ENCODE measurements at regions not wholly inside any gene's neighbourhood (a gene's known extent, or its start where the extent isn't known, plus 50 kb on each side); places are given as distances from the start of the nearest gene placed in this dataset.

GRCh38 chr9:1353291-1353690, 303.1 kb downstream of the DMRT2 start:
- Histone ChIP-seq H3K4me3 (ENCODE audit: control insufficient read depth in 1 of 2, extremely low read depth in 1 of 2, low read length in 1 of 2) (no peak overlapping the region), H3K27me3 (replicated peaks in 1 of 2; ENCODE audit: control insufficient read depth in 2 of 2, extremely low read depth in 1 of 2, insufficient read depth in 2 of 2, low read length in 1 of 2) (no peaks in the 10 kb centered on the region), H3K9me3 (no peaks in the 10 kb centered on the region), H3K4me1 (ENCODE audit: control insufficient read depth in 1 of 2, extremely low read depth in 1 of 2, insufficient read depth in 2 of 2, low read length in 2 of 2) (no peaks in the 10 kb centered on the region), H3K27ac (ENCODE audit: low read length) (no peak overlapping the region), H3K36me3 (ENCODE audit: control insufficient read depth in 2 of 2, extremely low read depth in 1 of 2, insufficient read depth in 1 of 2, low read length in 1 of 2) (no peaks in the 10 kb centered on the region)
- Mint-ChIP-seq H3K27me3 (peaks cover 0 to 3% of the 10 kb centered on the region in 2 donors), H3K9me3 (no peaks in the 10 kb centered on the region), H3K4me1 (no peaks in the 10 kb centered on the region), H3K27ac (no peak overlapping the region), H3K4me3 (no peak overlapping the region), H3K36me3 (no peaks in the 10 kb centered on the region)
- ATAC-seq (replicated peaks in 1 of 4): no peak
- 70% methylated on average over 2 of the region's 3 CpGs for WGBS (ENCODE audit: insufficient coverage)
- CTCF ChIA-PET: no interaction called here
- POLR2A ChIA-PET: no interaction called here
- no peak for DNase-seq

GRCh38 chr9:1354086-1354485, 303.9 kb downstream of the DMRT2 start:
- H3K4me1 ChIP-seq (ENCODE audit: control insufficient read depth in 1 of 2, extremely low read depth in 1 of 2, insufficient read depth in 2 of 2, low read length in 2 of 2): no peaks in the 10 kb centered on the region
- no peaks in the 10 kb centered on the region for H3K9me3 ChIP-seq
- no peak for DNase-seq
- WGBS (ENCODE audit: insufficient coverage): 40% methylated on average over 2 of the region's 5 CpGs
- H3K36me3 ChIP-seq (ENCODE audit: control insufficient read depth in 2 of 2, extremely low read depth in 1 of 2, insufficient read depth in 1 of 2, low read length in 1 of 2): no peaks in the 10 kb centered on the region
- no peak overlapping the region for H3K4me3 ChIP-seq (ENCODE audit: control insufficient read depth in 1 of 2, extremely low read depth in 1 of 2, low read length in 1 of 2)
- Mint-ChIP-seq H3K4me3 (no peak overlapping the region), H3K9me3 (no peaks in the 10 kb centered on the region), H3K4me1 (no peaks in the 10 kb centered on the region), H3K27me3 (peaks cover 0 to 3% of the 10 kb centered on the region in 2 donors), H3K36me3 (no peaks in the 10 kb centered on the region), H3K27ac (no peak overlapping the region)
- ChIA-PET CTCF (no interaction called here), POLR2A (no interaction called here)
- H3K27ac ChIP-seq (ENCODE audit: low read length): no peak overlapping the region
- H3K27me3 ChIP-seq (replicated peaks in 1 of 2; ENCODE audit: control insufficient read depth in 2 of 2, extremely low read depth in 1 of 2, insufficient read depth in 2 of 2, low read length in 1 of 2): no peaks in the 10 kb centered on the region
- no peak for ATAC-seq (replicated peaks in 1 of 4)

- Histone ChIP-seq H3K4me1 (ENCODE audit: control insufficient read depth in 1 of 2, extremely low read depth in 1 of 2, insufficient read depth in 2 of 2, low read length in 2 of 2) (no peaks in the 10 kb centered on the region), H3K27me3 (replicated peaks in 1 of 2; ENCODE audit: control insufficient read depth in 2 of 2, extremely low read depth in 1 of 2, insufficient read depth in 2 of 2, low read length in 1 of 2) (no peaks in the 10 kb centered on the region), H3K4me3 (ENCODE audit: control insufficient read depth in 1 of 2, extremely low read depth in 1 of 2, low read length in 1 of 2) (no peak overlapping the region), H3K36me3 (ENCODE audit: control insufficient read depth in 2 of 2, extremely low read depth in 1 of 2, insufficient read depth in 1 of 2, low read length in 1 of 2) (no peaks in the 10 kb centered on the region), H3K27ac (ENCODE audit: low read length) (no peak overlapping the region), H3K9me3 (no peaks in the 10 kb centered on the region)
- peaks cover 0 to 3% of the 10 kb centered on the region in 2 donors for H3K27me3 Mint-ChIP-seq
- DNase-seq (no peak), ATAC-seq (replicated peaks in 1 of 4) (no peak)
- ChIA-PET CTCF (no interaction called here), POLR2A (no interaction called here)
- no peaks in the 10 kb centered on the region for H3K4me1 Mint-ChIP-seq
- H3K27ac Mint-ChIP-seq: no peak overlapping the region
- WGBS (ENCODE audit: insufficient coverage): 80% methylated on average over 1 of the region's 4 CpGs
- H3K9me3 Mint-ChIP-seq: no peaks in the 10 kb centered on the region
- H3K36me3 Mint-ChIP-seq: no peaks in the 10 kb centered on the region
- no peak overlapping the region for H3K4me3 Mint-ChIP-seq
These were observed 304.4 kb downstream of the DMRT2 start for GRCh38 chr9:1354606-1355005.

GRCh38 chr9:1355656-1356055, 305.5 kb downstream of the DMRT2 start:
- Histone ChIP-seq H3K36me3 (ENCODE audit: control insufficient read depth in 2 of 2, extremely low read depth in 1 of 2, insufficient read depth in 1 of 2, low read length in 1 of 2) (no peaks in the 10 kb centered on the region), H3K9me3 (no peaks in the 10 kb centered on the region), H3K27me3 (replicated peaks in 1 of 2; ENCODE audit: control insufficient read depth in 2 of 2, extremely low read depth in 1 of 2, insufficient read depth in 2 of 2, low read length in 1 of 2) (no peaks in the 10 kb centered on the region), H3K4me3 (ENCODE audit: control insufficient read depth in 1 of 2, extremely low read depth in 1 of 2, low read length in 1 of 2) (no peak overlapping the region), H3K27ac (ENCODE audit: low read length) (no peak overlapping the region), H3K4me1 (ENCODE audit: control insufficient read depth in 1 of 2, extremely low read depth in 1 of 2, insufficient read depth in 2 of 2, low read length in 2 of 2) (no peaks in the 10 kb centered on the region)
- Mint-ChIP-seq H3K4me3 (no peak overlapping the region), H3K27me3 (peaks cover 0 to 3% of the 10 kb centered on the region in 2 donors), H3K9me3 (no peaks in the 10 kb centered on the region), H3K27ac (no peak overlapping the region), H3K36me3 (no peaks in the 10 kb centered on the region), H3K4me1 (no peaks in the 10 kb centered on the region)
- CTCF ChIA-PET: interaction anchor here in 1 of 2 donors (0.5 kb wide), 1 partner anchor 248 kb away, joined by 3 read pairs; no protein-coding TSS in a partner anchor
- POLR2A ChIA-PET: no interaction called here
- ATAC-seq (replicated peaks in 1 of 4) (no peak), DNase-seq (no peak)
- no CpG with 5 or more reads among the region's 1 CpG for WGBS (ENCODE audit: insufficient coverage)

- peaks cover 0 to 5% (median 0%) of the 10 kb centered on the region in 3 donors for H3K9me3 Mint-ChIP-seq
- no peak for DNase-seq
- H3K4me1 ChIP-seq (ENCODE audit: control insufficient read depth in 1 of 2, extremely low read depth in 1 of 2, insufficient read depth in 2 of 2, low read length in 2 of 2): no peaks in the 10 kb centered on the region
- no peak overlapping the region for H3K27ac Mint-ChIP-seq
- no peak overlapping the region for H3K4me3 ChIP-seq (ENCODE audit: control insufficient read depth in 1 of 2, extremely low read depth in 1 of 2, low read length in 1 of 2)
- H3K36me3 Mint-ChIP-seq: no peaks in the 10 kb centered on the region
- peaks cover 0 to 14% (median 5%) of the 10 kb centered on the region in 3 donors for H3K4me1 Mint-ChIP-seq
- H3K27me3 ChIP-seq (replicated peaks in 1 of 2; ENCODE audit: control insufficient read depth in 2 of 2, extremely low read depth in 1 of 2, insufficient read depth in 2 of 2, low read length in 1 of 2): no peaks in the 10 kb centered on the region
- ATAC-seq (replicated peaks in 1 of 4): no peak
- CTCF ChIA-PET: no interaction called here
- POLR2A ChIA-PET: no interaction called here
- no peaks in the 10 kb centered on the region for H3K9me3 ChIP-seq
- WGBS (ENCODE audit: insufficient coverage): 84% methylated on average over 3 of the region's 6 CpGs
- no peak overlapping the region for H3K27ac ChIP-seq (ENCODE audit: low read length)
- no peak overlapping the region for H3K4me3 Mint-ChIP-seq
- H3K36me3 ChIP-seq (ENCODE audit: control insufficient read depth in 2 of 2, extremely low read depth in 1 of 2, insufficient read depth in 1 of 2, low read length in 1 of 2): no peaks in the 10 kb centered on the region
- no peaks in the 10 kb centered on the region for H3K27me3 Mint-ChIP-seq
These were observed 312.7 kb downstream of the DMRT2 start for GRCh38 chr9:1362845-1363244.

- H3K4me3 ChIP-seq (ENCODE audit: control insufficient read depth in 1 of 2, extremely low read depth in 1 of 2, low read length in 1 of 2): no peak overlapping the region
- DNase-seq (peak in 3 of 35 experiments; percentile 1 to 8 (median 2)), ATAC-seq (replicated peaks in 1 of 4) (peak; percentile 29 to 70 (median 54))
These were observed 316.1 kb downstream of the DMRT2 start for GRCh38 chr9:1366276-1366675.

GRCh38 chr9:1369297-1369696, 319.1 kb downstream of the DMRT2 start:
- Mint-ChIP-seq H3K36me3 (no peaks in the 10 kb centered on the region), H3K4me3 (no peak overlapping the region), H3K4me1 (peaks cover 0 to 14% (median 5%) of the 10 kb centered on the region in 3 donors), H3K9me3 (peaks cover 0 to 4% (median 0%) of the 10 kb centered on the region in 3 donors), H3K27ac (no peak overlapping the region), H3K27me3 (no peaks in the 10 kb centered on the region)
- H3K9me3 ChIP-seq: no peaks in the 10 kb centered on the region
- no peak for DNase-seq
- H3K4me1 ChIP-seq (ENCODE audit: control insufficient read depth in 1 of 2, extremely low read depth in 1 of 2, insufficient read depth in 2 of 2, low read length in 2 of 2): no peaks in the 10 kb centered on the region
- ChIA-PET CTCF (no interaction called here), POLR2A (no interaction called here)
- H3K27me3 ChIP-seq (replicated peaks in 1 of 2; ENCODE audit: control insufficient read depth in 2 of 2, extremely low read depth in 1 of 2, insufficient read depth in 2 of 2, low read length in 1 of 2): no peaks in the 10 kb centered on the region
- no peak for ATAC-seq (replicated peaks in 1 of 4)
- no peak overlapping the region for H3K4me3 ChIP-seq (ENCODE audit: control insufficient read depth in 1 of 2, extremely low read depth in 1 of 2, low read length in 1 of 2)
- no CpG with 5 or more reads among the region's 1 CpG for WGBS (ENCODE audit: insufficient coverage)
- H3K27ac ChIP-seq (ENCODE audit: low read length): no peak overlapping the region
- no peaks in the 10 kb centered on the region for H3K36me3 ChIP-seq (ENCODE audit: control insufficient read depth in 2 of 2, extremely low read depth in 1 of 2, insufficient read depth in 1 of 2, low read length in 1 of 2)

More at GRCh38 chr9:1366276-1366675, 316.1 kb downstream of the DMRT2 start:
- Histone ChIP-seq H3K27ac (ENCODE audit: low read length) (no peak overlapping the region), H3K27me3 (replicated peaks in 1 of 2; ENCODE audit: control insufficient read depth in 2 of 2, extremely low read depth in 1 of 2, insufficient read depth in 2 of 2, low read length in 1 of 2) (no peaks in the 10 kb centered on the region), H3K9me3 (no peaks in the 10 kb centered on the region), H3K36me3 (ENCODE audit: control insufficient read depth in 2 of 2, extremely low read depth in 1 of 2, insufficient read depth in 1 of 2, low read length in 1 of 2) (no peaks in the 10 kb centered on the region), H3K4me1 (ENCODE audit: control insufficient read depth in 1 of 2, extremely low read depth in 1 of 2, insufficient read depth in 2 of 2, low read length in 2 of 2) (no peaks in the 10 kb centered on the region)
- peaks cover 0 to 5% (median 0%) of the 10 kb centered on the region in 3 donors for H3K9me3 Mint-ChIP-seq
- H3K36me3 Mint-ChIP-seq: no peaks in the 10 kb centered on the region
- no peak overlapping the region for H3K4me3 Mint-ChIP-seq
- CTCF ChIA-PET: no interaction called here
- H3K4me1 Mint-ChIP-seq: peaks cover 0 to 14% (median 5%) of the 10 kb centered on the region in 3 donors
- WGBS (ENCODE audit: insufficient coverage): 40% methylated on average over 1 of the region's 2 CpGs
- POLR2A ChIA-PET: no interaction called here
- H3K27ac Mint-ChIP-seq: peak overlapping the region; percentile 57 to 81
- H3K27me3 Mint-ChIP-seq: no peaks in the 10 kb centered on the region

Measured in T-cell (primary cell).